GM12864 (cell line): ENCODE measurements at regions not wholly inside any gene's neighbourhood (a gene's known extent, or its start where the extent isn't known, plus 50 kb on each side); places are given as distances from the start of the nearest gene placed in this dataset.

Source experiments
- DNase-seq: peaks from one replicate; pipeline ENCODE4 v3.0.0-alpha.2; 2011; ENCODE audit warnings: low read depth
- H3K4me3 ChIP-seq: 2 replicates; pipeline ENCODE4 v1.5.1; 2011; ENCODE audit warnings: mild to moderate bottlenecking, low read depth, low read length, control low read depth
- TF ChIP-seq, protein P1 (sequence below): IDR thresholded peaks from 2 replicates; pipeline ENCODE4 v1.5.1; 2011; ENCODE audit warnings: low read depth, mild to moderate bottlenecking, moderate library complexity, low read length, control low read depth, inconsistent platforms; ENCODE audit errors: missing control alignments

DNA sequence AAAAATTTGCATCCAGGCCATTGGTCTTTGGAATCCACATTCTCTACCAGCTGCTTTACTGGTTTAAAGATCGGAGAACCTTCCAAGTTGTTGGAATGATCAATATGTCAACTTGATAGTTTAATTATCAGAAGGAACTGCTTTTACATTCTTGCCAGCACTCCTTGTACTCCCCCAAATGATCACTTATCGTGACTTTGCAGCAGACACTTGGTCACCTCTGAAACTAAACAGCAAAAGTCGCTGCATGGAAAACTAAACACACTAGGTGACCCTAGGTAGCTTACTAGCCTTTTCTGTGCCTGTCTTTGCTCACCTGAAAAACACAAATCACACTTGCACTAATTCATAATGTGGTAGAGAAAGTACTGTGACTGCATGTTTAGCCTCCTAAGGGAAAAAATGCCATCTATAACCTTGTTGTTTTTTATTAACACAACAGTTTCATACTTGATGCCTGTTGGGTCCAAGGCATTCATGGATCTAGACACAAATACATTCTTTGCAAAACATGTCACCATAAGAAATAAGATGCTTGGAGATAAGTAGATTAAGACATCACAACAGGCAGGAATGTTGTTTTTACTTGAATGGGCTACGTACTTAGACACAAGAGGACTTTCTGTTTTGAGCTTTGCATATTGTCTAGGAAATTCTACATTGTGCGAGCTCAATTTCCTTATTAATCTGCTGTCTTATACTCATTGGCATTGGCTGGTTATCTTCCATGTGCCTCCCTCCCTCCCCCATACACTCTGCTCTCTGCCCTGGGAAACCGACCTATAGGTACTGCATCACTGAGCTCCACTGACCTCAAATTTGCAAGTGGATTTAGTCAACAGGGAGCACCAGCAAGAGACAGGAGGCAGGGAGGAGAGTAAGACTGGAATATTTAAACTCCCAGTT is 219.1 kb upstream of the STK17B start:
- TF ChIP-seq, protein P1, sequence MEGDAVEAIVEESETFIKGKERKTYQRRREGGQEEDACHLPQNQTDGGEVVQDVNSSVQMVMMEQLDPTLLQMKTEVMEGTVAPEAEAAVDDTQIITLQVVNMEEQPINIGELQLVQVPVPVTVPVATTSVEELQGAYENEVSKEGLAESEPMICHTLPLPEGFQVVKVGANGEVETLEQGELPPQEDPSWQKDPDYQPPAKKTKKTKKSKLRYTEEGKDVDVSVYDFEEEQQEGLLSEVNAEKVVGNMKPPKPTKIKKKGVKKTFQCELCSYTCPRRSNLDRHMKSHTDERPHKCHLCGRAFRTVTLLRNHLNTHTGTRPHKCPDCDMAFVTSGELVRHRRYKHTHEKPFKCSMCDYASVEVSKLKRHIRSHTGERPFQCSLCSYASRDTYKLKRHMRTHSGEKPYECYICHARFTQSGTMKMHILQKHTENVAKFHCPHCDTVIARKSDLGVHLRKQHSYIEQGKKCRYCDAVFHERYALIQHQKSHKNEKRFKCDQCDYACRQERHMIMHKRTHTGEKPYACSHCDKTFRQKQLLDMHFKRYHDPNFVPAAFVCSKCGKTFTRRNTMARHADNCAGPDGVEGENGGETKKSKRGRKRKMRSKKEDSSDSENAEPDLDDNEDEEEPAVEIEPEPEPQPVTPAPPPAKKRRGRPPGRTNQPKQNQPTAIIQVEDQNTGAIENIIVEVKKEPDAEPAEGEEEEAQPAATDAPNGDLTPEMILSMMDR, result no peak
- no peak for DNase-seq
- H3K4me3 ChIP-seq, result no peak overlapping the region

DNA sequence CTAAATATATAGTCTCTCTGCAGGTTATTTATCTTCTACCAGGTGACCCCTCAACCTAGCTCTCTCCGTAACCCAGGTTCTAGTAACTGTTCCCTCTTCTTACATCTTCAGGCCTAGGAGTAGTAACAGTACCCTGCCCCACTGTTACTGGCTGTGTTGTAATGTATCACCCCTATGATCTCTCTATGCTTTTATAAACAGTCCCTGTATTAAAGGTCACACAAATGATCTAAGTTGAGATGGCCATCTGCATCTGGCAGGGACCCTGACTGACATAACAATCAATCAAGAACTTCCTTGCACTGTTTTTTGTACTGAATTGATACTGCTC is 219.7 kb upstream of the STK17B start:
- DNase-seq, result no peak
- TF ChIP-seq, protein P1, result no peak
- no peak overlapping the region for H3K4me3 ChIP-seq

DNA sequence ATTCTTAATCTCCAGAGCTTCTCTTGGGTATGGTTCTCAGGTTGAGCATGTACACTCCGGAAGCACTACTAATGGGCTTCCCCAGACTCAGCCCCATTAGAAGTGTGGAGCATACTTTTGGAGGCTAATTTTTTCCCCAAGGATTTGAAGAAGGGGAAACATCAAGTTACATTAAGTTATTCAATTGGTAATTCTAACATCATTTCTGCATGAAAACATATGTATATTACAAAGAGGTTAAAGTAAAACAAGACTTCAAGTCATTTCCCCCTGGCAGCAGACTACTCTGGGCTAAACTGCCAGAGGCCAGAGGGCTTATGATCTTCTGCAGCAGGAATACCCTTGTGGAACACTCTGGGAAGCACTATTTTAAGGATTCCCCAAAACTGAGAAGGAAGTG is 227.7 kb upstream of the STK17B start:
- TF ChIP-seq, protein P1, result no peak
- no peak for DNase-seq
- H3K4me3 ChIP-seq, result no peak overlapping the region

DNA sequence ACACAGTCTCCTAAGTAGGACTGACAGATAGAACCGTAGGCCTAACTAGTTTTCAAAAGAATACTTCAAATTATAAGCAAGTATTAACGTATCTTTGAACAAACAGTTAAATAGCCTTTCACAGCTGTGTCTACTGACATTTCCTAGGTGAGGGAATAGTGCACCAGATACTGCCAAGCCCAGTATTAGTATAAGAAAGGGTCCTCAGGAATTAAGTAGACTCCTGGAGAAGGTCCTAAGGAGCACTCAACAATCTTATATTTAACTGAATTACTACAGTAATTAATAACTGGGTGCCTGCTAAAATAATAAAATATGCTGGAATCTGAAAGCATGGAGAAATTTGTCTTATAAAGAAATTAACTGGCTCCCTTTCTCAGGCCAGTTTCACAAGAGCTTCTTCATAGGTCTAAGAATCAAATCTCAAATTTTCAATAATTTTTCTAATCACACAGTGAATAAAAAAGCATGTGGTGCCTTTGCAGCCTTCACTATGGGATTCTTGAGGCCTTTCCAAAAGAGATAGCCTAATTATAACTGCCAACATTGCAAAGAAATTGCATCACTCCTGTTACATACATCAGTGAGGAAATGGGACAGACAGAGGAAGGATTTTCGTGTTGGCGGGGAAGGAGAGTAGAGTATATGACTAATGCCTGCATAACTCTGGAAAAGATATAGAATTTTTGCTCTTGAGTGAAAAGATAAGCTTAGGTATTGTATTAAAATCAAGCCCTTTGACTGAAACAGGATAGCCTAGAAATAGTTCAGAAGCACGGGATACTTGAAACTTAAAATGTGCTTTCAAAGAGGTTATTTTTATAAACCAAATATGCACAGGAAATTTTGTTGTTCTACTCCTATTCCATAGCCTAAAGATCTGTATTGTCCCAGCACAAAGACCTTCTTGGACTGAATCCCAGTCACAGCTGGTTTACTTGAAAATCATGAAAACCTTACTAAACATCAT is 228.6 kb upstream of the STK17B start:
- TF ChIP-seq, protein P1, result no peak
- no peak for DNase-seq
- H3K4me3 ChIP-seq, result no peak overlapping the region

DNA sequence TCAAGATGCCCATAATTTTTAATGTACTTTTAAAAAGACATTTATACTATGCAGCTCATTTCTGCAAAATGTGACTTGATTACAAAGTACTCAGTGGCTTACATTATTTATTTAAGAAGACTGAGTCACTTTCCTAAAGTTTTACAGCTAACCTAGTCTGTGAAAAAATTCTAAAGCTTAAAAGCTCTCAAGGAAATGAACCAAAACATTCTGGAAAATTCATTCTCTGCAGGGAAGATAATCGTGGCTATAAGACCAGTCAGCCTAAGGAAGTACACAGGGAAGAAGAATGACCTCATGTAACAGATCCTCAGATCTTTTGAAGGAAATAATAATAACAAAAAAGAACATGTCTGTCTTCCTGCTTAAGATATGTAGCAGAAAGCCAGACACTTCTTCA is 232.1 kb upstream of the STK17B start:
- TF ChIP-seq, protein P1, result no peak
- H3K4me3 ChIP-seq, result no peak overlapping the region
- no peak for DNase-seq

DNA sequence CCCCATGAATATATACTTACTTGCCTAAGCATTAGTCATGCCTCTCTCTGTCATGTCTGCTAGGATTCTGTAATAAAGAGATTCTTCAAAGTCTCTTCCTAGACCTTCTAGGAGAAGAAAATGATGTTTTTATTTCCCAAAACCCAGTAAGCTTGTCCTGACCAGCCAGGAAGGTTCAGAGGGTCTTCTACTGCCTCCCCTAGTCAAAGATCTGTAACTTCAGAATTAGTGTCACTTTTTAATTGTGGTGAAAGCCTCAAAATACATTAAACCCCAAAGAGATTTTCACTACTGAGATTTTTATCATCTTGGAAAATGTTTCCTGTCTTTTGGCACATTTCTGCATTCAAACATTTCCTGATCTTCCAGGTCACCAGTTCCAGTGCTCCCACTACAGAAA is 232.9 kb upstream of the STK17B start:
- no peak for DNase-seq
- TF ChIP-seq, protein P1, result no peak

More for the DNA sequence above, 232.9 kb upstream of the STK17B start:
- H3K4me3 ChIP-seq, result no peak overlapping the region
